Thyroid gland (tissue), 4 donors: ENCODE measurements at regions not wholly inside any gene's neighbourhood (a gene's known extent, or its start where the extent isn't known, plus 50 kb on each side); places are given as distances from the start of the nearest gene placed in this dataset.

ENCODE experiments used
- CTCF ChIP-seq, 6 experiments: fragments of 200-600 bp in 3 of 6; fragments of 450-650 bp in 3 of 6; sonication (generic) in 3 of 6; IDR thresholded peaks; one replicate each; pipeline ENCODE4 v1.5.1; 2016 to 2019; ENCODE audit warnings: antibody characterized with exemption in 6 of 6, mild to moderate bottlenecking in 2 of 6, inconsistent platforms in 1 of 6, moderate library complexity in 1 of 6
- POLR2A ChIP-seq, 2 donors: fragments of 450-650 bp; IDR thresholded peaks; one replicate each; pipeline ENCODE4 v1.6.1; 2017; ENCODE audit warnings: antibody characterized with exemption in 2 of 2, mild to moderate bottlenecking in 2 of 2, moderate library complexity in 1 of 2

- TF ChIP-seq POLR2A (IDR thresholded peaks at IDR 0.05) (no peak), CTCF (IDR thresholded peaks at IDR 0.05) (no peak)
Observed at GRCh38 chr3:74343391-74343790, 271.1 kb downstream of the CNTN3 start.
